ENCODE measurements at regions not wholly inside any gene's neighbourhood (a gene's known extent, or its start where the extent isn't known, plus 50 kb on each side); places are given as distances from the start of the nearest gene placed in this dataset.

GRCh38 chr5:30525353-30525752 lies 668.1 kb upstream of the CDH6 start:
- Histone ChIP-seq H3K27me3 (no peaks in the 10 kb centered on the region), H3K4me3 (no peak overlapping the region), H3K27ac (replicated peaks in 1 of 4) (no peak overlapping the region), H3K4me1 (no peaks in the 10 kb centered on the region), H3K9me3 (no peaks in the 10 kb centered on the region), H3K36me3 (no peaks in the 10 kb centered on the region)
- no peak for DNase-seq (ENCODE audit: extremely low spot score)
- no peak for TF ChIP-seq POLR2A (IDR thresholded peaks at IDR 0.05; ENCODE audit: low read depth)
- no peak for TF ChIP-seq CTCF (IDR thresholded peaks at IDR 0.05)
- no peak for TF ChIP-seq EP300 (IDR thresholded peaks at IDR 0.05)
- no peak for TF ChIP-seq POLR2AphosphoS5 (IDR thresholded peaks at IDR 0.05)
- intact Hi-C loops (cut with DNase I), result no loop called here
- 77% methylated on average over 2 of the region's 2 CpGs for WGBS

GRCh38 chr5:30524428-30524827 lies 669.1 kb upstream of the CDH6 start:
- Histone ChIP-seq H3K27me3 (no peaks in the 10 kb centered on the region), H3K4me1 (no peaks in the 10 kb centered on the region), H3K27ac (replicated peaks in 1 of 4) (no peak overlapping the region), H3K36me3 (no peaks in the 10 kb centered on the region), H3K4me3 (no peak overlapping the region), H3K9me3 (no peaks in the 10 kb centered on the region)
- intact Hi-C loops (cut with DNase I), result no loop called here
- TF ChIP-seq POLR2A (IDR thresholded peaks at IDR 0.05; ENCODE audit: low read depth) (no peak), POLR2AphosphoS5 (IDR thresholded peaks at IDR 0.05) (no peak), CTCF (IDR thresholded peaks at IDR 0.05) (no peak), EP300 (IDR thresholded peaks at IDR 0.05) (no peak)
- 83% methylated on average over 6 of the region's 6 CpGs for WGBS
- DNase-seq (ENCODE audit: extremely low spot score), result no peak

- H3K4me3 ChIP-seq, result no peak overlapping the region
- no peak for TF ChIP-seq EP300 (IDR thresholded peaks at IDR 0.05)
- TF ChIP-seq POLR2AphosphoS5 (IDR thresholded peaks at IDR 0.05), result no peak
- TF ChIP-seq CTCF (IDR thresholded peaks at IDR 0.05), result no peak
- TF ChIP-seq POLR2A (IDR thresholded peaks at IDR 0.05; ENCODE audit: low read depth), result no peak
- no peaks in the 10 kb centered on the region for H3K9me3 ChIP-seq
- no peaks in the 10 kb centered on the region for H3K36me3 ChIP-seq
- WGBS, result 67% methylated on average over 1 of the region's 1 CpG
- H3K4me1 ChIP-seq, result no peaks in the 10 kb centered on the region
- H3K27ac ChIP-seq (replicated peaks in 1 of 4), result no peak overlapping the region
- DNase-seq (ENCODE audit: extremely low spot score), result no peak
- H3K27me3 ChIP-seq, result no peaks in the 10 kb centered on the region
- intact Hi-C loops (cut with DNase I), result no loop called here
These were observed 670.4 kb upstream of the CDH6 start for GRCh38 chr5:30523061-30523460.

- 42% methylated on average over 4 of the region's 4 CpGs for WGBS
- intact Hi-C loops (cut with DNase I), result no loop called here
- no peaks in the 10 kb centered on the region for H3K4me1 ChIP-seq
- DNase-seq (ENCODE audit: extremely low spot score), result no peak
- no peaks in the 10 kb centered on the region for H3K9me3 ChIP-seq
- no peak overlapping the region for H3K27ac ChIP-seq (replicated peaks in 1 of 4)
- no peak overlapping the region for H3K4me3 ChIP-seq
- H3K36me3 ChIP-seq, result no peaks in the 10 kb centered on the region
- TF ChIP-seq POLR2AphosphoS5 (IDR thresholded peaks at IDR 0.05) (no peak), POLR2A (IDR thresholded peaks at IDR 0.05; ENCODE audit: low read depth) (no peak), CTCF (IDR thresholded peaks at IDR 0.05) (no peak), EP300 (IDR thresholded peaks at IDR 0.05) (no peak)
- H3K27me3 ChIP-seq, result no peaks in the 10 kb centered on the region
These were observed 688.2 kb upstream of the CDH6 start for GRCh38 chr5:30505014-30505886.

- intact Hi-C loops (cut with DNase I), result no loop called here
- Histone ChIP-seq H3K27ac (replicated peaks in 1 of 4) (no peak overlapping the region), H3K27me3 (no peaks in the 10 kb centered on the region), H3K36me3 (no peaks in the 10 kb centered on the region), H3K4me1 (no peaks in the 10 kb centered on the region), H3K9me3 (no peaks in the 10 kb centered on the region), H3K4me3 (no peak overlapping the region)
- no peak for TF ChIP-seq POLR2AphosphoS5 (IDR thresholded peaks at IDR 0.05)
- TF ChIP-seq CTCF (IDR thresholded peaks at IDR 0.05), result no peak
- no peak for TF ChIP-seq POLR2A (IDR thresholded peaks at IDR 0.05; ENCODE audit: low read depth)
- TF ChIP-seq EP300 (IDR thresholded peaks at IDR 0.05), result no peak
- DNase-seq (ENCODE audit: extremely low spot score), result no peak
These were observed 691.2 kb upstream of the CDH6 start for GRCh38 chr5:30502277-30502676.
